Nucleus accumbens (tissue), 56 donors: ENCODE measurements at regions not wholly inside any gene's neighbourhood (a gene's known extent, or its start where the extent isn't known, plus 50 kb on each side); places are given as distances from the start of the nearest gene placed in this dataset.
"Not testable (repeated sequence)": the region's sequence is repeated elsewhere in the genome, so short reads cannot be mapped to it uniquely, and the experiment has no call there.

Experiments
- DNase-seq, 56 donors: peaks; one replicate each; lab custom pipeline; 2025; lab: John Stamatoyannopoulos, UW

- DNase-seq, result no peak
Measured at GRCh38 chr16:64272028-64272427, 849.8 kb downstream of the CDH11 start.

DNA sequence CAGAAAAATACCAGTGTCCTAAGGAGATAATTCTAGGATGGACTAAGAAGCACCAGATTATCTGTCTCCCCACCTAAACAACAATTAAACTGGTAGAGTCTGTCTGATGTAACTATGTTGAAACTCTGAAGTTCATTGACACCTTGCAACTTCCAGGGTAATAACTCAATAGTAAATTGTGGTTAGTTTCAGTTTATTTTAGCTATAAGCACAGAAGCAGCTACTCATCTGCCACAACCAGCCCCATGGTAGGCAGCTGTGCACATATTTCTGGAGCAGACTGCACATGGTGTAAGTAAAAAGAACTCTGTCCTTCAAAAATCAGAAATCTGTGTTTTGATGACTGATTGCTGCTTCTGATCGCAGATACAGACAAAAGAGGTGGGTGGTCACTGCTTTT is 852.1 kb downstream of the CDH11 start:
- DNase-seq, result no peak

GRCh38 chr16:64265756-64266155 is 856.1 kb downstream of the CDH11 start:
- no peak for DNase-seq

DNA sequence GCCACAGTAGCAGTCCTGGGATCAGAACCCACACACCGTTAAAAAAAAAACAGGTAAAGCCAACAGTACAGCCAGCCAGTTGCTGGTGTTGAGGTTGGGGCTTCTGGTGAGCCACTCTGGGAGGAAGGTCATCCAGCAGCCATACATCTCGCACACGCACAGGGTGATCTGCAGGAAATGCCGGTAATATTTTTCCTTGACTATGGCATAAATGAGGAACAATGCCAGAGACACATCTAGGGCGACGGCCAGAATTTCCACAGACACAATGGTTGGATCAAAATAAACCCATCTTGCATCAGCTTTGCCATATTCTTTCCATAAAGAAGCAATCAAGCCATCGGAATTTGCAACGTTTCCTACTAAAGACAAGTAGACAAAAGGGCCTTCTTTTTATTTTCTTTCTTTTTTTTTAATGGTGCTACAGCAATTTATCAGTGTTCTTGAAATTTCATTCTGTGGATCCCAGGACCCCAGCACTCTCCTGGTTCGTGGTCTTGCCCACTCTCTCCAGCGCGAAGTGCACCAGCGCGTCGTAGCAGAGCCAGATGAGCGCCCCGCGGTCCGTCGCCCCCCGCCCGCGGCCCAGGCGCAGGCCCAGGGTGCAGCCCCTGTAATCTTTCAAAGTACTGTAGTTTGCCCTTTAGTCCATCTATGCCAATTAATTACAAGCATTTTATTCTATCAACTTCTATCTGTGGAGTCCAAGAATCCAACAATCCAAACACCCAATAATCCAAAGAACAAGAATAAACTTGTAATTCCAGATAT is 861.0 kb downstream of the CDH11 start:
- not testable (repeated sequence) for DNase-seq

DNA sequence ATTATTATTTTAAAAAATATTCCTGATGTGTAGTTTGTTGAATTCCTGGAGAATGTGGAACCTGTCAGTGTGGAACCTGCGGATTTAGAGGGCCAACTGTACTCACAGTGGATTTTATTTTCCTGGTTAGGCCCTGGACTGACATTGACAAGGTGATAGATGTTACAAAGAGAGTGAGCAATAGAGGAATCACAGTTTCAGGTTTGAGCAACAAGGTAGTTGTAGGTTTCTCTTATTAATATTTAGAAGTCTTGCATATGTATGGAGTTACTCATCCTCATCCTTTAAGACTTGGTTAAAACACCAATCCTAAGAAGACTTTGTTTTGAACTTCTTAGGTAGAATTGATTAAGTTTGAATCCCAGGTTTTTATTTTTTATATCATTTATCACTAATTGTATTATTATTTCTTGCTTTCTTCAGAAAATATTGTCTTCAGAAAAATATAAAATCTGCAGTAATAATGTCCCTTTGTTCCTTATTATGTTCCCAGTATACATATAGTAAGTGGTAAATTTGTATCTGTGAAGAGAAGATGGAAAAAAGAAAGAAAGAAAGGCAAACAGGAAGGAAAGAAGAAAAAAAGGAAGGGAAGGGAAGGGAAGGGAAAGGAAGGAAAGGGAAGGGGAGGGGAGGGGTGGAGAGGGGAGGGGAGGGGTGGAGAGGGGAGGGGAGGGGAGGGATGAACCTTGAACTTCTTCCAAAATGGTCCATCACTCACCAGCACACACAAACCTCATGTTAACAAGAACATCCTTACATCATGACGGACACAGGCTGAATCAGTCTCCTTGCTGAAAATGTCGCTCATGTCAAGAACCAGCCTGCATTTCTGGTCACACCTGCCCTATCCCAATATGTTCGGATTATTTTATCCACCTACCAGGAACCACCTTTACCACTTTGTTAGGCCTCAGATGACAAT is 867.2 kb downstream of the CDH11 start:
- no peak for DNase-seq

DNA sequence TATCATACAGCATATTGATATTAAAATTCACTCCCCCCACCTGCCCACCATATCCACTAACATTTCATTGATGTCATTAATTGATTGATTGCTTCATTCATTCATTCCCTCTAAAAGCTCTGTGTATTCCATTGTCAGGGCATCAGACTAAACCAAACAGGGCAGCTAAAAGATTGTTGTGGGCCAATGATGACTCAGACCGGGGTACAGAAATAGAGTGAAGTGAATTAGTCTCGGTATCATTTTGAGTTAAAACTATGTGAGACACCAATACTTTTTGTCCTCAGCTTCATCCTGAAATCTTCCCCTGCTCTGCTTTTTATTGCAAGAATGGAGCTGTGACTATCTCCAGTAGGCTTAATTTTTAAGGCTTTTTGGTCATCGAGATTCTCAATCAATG is 868.3 kb downstream of the CDH11 start:
- DNase-seq, result no peak

DNA sequence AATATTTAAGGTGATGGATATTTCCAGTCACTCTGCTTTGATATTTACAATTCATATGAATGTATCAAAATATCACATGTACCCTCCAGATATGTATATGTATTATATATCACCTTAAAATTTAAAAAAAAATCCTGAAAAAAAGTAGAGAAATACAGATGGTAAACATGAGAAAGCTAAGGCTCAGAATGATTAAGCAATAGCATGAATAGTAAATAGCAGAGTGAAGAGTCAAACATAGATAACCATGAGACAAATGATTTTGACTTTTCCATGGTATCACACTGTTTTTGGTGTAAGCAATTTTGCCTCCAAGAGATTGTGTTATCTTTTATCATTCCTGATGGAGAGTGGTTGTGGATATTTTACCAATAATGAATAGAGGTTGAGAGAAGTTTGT is 868.8 kb downstream of the CDH11 start:
- DNase-seq, result no peak

- no peak for DNase-seq
Measured at GRCh38 chr16:64251742-64252141, 870.1 kb downstream of the CDH11 start.

DNA sequence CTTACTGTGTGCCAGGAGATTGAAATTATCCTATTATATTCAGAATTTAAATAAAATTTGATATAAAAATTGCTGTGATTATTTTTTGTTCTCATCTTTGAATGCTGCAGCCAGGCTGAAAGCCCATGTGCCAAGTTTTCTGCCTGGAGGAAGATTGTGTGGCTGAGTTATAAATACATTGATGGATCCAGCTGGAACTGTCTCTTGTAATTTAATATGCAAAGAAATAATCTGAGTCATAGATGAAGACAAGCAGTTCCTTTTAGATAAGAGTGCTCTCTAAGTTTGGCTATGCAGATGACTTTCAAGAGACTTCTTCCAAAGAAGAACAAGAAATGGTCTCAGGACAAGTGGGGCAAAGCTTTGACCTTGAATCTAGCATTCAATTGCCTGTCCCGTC is 871.0 kb downstream of the CDH11 start:
- DNase-seq, result peak in 8 of 56 donors; percentile 2 to 55 (median 12)

DNA sequence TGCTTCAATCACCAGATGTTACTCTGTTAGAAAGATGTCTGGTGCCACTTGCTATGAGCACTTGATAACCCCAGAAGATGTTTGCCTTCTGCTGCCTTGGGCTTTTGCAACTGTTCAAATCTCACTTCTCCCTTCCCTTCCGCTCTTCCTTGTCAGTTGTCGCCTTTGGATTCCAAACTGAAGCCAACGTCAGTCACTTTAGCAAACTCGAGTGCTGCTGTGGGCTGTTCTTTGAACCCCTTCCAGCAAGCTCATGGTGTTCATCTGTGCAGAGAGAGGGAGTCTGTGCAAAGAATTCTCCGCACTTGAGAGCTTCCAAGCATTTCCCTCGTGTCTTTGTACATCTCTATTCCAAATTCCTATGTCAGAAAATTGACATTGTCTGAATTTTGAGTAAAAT is 879.4 kb downstream of the CDH11 start:
- DNase-seq, result no peak

GRCh38 chr16:64240586-64240985 is 881.3 kb downstream of the CDH11 start:
- DNase-seq, result no peak

DNA sequence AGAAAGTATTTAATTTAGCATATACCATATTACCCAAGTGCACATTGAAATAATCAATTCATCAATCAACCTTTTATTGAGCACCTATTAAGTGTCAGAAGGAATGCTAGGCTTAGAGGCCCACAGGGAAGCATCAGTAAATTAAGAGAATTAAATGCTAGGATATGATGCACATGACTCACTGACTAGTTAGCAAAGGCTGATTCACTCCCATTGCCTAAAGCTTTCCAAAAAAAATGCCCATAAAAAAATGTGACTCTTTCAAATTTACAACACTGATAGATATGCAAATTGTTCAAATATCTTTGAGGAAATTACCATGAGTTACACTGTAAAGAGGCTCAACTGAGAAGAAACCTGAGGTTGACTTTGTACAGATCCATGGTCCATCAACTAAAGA is 883.3 kb downstream of the CDH11 start:
- no peak for DNase-seq

GRCh38 chr16:64236316-64236715 is 885.5 kb downstream of the CDH11 start:
- DNase-seq, result no peak

DNA sequence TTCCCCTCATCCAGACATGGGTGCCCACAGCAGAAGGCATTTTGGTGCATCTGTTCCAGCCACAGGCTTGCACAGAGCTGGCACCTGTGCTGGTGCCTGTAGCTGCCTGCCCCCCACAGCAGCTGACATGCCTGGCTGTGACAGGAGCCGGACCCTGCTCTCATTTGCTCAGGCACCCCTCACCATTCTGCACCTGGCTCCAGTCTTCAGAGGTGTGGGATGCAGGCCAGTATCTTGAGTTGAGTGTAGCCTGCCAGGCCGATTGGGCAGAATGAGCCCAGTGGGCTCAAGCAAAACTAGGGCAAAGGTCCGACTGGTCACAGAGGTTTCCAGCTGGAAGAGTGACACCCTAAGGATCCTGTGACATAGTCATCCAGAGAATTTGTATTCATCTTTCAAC is 887.7 kb downstream of the CDH11 start:
- DNase-seq, result no peak

DNA sequence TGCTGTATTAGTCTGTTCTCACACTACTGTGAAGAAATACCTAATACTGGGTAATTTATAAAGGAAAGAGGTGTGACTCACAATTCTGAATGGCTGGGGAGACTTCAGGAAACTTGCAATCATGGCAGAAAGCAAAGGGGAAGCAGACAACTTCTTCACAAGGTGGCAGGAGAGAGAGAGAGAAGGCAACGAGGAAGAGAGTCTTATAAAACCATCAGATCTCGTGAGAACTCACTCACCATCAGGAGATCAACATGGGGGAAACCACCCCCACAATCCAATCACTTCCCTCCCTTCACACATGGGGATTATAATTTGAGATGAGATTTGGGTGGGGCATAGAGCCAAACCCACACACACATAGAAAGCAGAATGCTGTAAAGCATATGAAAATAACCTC is 896.2 kb downstream of the CDH11 start:
- no peak for DNase-seq

GRCh38 chr16:64225036-64225435 is 896.8 kb downstream of the CDH11 start:
- no peak for DNase-seq

- no peak for DNase-seq
Measured at GRCh38 chr16:64217789-64218535, 903.9 kb downstream of the CDH11 start.

DNA sequence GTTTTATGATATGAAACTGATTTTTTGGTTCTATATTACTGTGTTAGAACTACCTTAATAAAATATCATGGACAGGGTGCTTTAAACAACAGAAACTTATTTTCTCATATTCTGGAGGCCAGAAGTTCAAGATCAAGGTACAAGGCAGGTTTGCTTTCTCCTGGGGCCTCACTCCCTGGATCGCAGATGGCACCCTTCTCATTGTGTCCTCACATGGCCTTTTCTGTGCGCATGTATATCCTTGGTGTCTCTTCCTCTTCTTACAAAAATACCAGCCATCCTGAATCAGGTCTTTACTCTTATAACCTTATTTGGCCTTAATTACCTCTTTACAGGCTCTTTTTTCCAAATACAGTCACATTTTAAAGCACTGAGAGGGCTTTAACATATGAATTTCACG is 906.1 kb downstream of the CDH11 start:
- DNase-seq, result no peak

GRCh38 chr16:64211331-64211730 is 910.5 kb downstream of the CDH11 start:
- no peak for DNase-seq

DNA sequence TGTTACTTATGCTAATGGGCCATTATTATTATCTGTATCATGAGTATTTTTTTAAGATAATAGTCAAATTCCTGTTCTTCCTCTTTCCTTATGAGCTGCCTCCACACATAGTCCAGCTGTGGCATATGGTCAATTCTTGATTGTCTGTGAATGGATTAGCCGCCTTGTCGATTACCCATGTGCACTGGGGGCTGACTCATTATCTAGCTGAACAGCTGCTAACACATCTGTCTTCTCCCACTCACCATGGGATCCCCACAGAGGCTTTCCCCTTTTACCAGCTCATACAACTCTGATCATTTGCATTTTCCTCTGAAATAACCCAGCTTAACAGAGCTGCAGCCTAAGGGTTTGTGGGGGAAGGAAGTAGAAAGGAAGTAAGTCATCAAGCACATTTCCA is 915.0 kb downstream of the CDH11 start:
- DNase-seq, result no peak

DNA sequence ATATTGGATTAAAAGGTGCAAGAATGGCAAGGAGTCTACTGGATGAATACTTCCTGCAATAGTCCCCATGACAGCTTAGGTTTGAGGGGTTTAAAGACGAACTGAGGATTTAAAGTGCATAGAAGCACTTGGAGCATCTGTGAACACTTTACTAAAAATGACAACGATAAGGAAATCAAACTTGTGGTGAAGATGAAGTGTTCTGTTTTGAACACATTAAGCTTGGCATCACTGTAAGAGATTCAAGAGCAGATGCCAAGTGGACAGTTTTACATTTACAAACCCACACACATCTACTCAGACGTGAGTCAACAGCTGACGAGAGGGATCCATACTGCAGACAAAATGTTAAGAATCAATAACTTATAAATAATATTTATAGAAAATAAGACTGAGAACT is 918.7 kb downstream of the CDH11 start:
- DNase-seq, result no peak
